Thyroid gland (tissue), 4 donors: ENCODE measurements at regions not wholly inside any gene's neighbourhood (a gene's known extent, or its start where the extent isn't known, plus 50 kb on each side); places are given as distances from the start of the nearest gene placed in this dataset.

Source experiments
- POLR2A ChIP-seq, 2 donors: fragments of 450-650 bp; IDR thresholded peaks; one replicate each; pipeline ENCODE4 v1.6.1; 2017; ENCODE audit warnings: antibody characterized with exemption in 2 of 2, mild to moderate bottlenecking in 2 of 2, moderate library complexity in 1 of 2
- TF ChIP-seq, protein P1 (sequence below), 6 experiments: fragments of 200-600 bp in 3 of 6; fragments of 450-650 bp in 3 of 6; sonication (generic) in 3 of 6; IDR thresholded peaks; one replicate each; pipeline ENCODE4 v1.5.1; 2016 to 2019; ENCODE audit warnings: antibody characterized with exemption in 6 of 6, mild to moderate bottlenecking in 2 of 6, inconsistent platforms in 1 of 6, moderate library complexity in 1 of 6

GRCh38 chr12:107492393-107493134 is 193.0 kb upstream of the PWP1 start:
- TF ChIP-seq, protein P1, sequence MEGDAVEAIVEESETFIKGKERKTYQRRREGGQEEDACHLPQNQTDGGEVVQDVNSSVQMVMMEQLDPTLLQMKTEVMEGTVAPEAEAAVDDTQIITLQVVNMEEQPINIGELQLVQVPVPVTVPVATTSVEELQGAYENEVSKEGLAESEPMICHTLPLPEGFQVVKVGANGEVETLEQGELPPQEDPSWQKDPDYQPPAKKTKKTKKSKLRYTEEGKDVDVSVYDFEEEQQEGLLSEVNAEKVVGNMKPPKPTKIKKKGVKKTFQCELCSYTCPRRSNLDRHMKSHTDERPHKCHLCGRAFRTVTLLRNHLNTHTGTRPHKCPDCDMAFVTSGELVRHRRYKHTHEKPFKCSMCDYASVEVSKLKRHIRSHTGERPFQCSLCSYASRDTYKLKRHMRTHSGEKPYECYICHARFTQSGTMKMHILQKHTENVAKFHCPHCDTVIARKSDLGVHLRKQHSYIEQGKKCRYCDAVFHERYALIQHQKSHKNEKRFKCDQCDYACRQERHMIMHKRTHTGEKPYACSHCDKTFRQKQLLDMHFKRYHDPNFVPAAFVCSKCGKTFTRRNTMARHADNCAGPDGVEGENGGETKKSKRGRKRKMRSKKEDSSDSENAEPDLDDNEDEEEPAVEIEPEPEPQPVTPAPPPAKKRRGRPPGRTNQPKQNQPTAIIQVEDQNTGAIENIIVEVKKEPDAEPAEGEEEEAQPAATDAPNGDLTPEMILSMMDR (IDR thresholded peaks at IDR 0.05) = no peak
- TF ChIP-seq POLR2A (IDR thresholded peaks at IDR 0.05) = peak in 1 of 2 donors; percentile 37
